Epithelial cell of esophagus (primary cell): ENCODE measurements at regions not wholly inside any gene's neighbourhood (a gene's known extent, or its start where the extent isn't known, plus 50 kb on each side); places are given as distances from the start of the nearest gene placed in this dataset.

Source experiments
- DNase-seq: peaks from one replicate; pipeline ENCODE4 v3.0.0; 2010; ENCODE audit warnings: low read depth
- H3K4me3 ChIP-seq: 2 replicates; pipeline ENCODE4 v1.5.1; 2011; ENCODE audit warnings: mild to moderate bottlenecking, low read length, control low read depth
- CTCF ChIP-seq: IDR thresholded peaks from 2 replicates; pipeline ENCODE4 v1.5.1; 2011; ENCODE audit warnings: low read depth, mild to moderate bottlenecking, low read length, control low read depth, inconsistent platforms; ENCODE audit not compliant: insufficient read depth; ENCODE audit errors: missing control alignments

GRCh38 chr2:15869396-15869795 is 71.0 kb upstream of the MYCN start:
- TF ChIP-seq CTCF: no peak
- no peak overlapping the region for H3K4me3 ChIP-seq
- no peak for DNase-seq

- TF ChIP-seq CTCF: no peak
- H3K4me3 ChIP-seq: no peak overlapping the region
- no peak for DNase-seq
These were observed 70.5 kb upstream of the MYCN start for GRCh38 chr2:15869871-15870270.

- no peak for TF ChIP-seq CTCF
- DNase-seq: no peak
- no peak overlapping the region for H3K4me3 ChIP-seq
These were observed 69.8 kb upstream of the MYCN start for GRCh38 chr2:15870565-15870964.

- no peak for DNase-seq
- no peak overlapping the region for H3K4me3 ChIP-seq
- no peak for TF ChIP-seq CTCF
These were observed 69.0 kb upstream of the MYCN start for GRCh38 chr2:15871239-15871783.

GRCh38 chr2:15872854-15873253 is 67.5 kb upstream of the MYCN start:
- no peak for TF ChIP-seq CTCF
- DNase-seq: no peak
- H3K4me3 ChIP-seq: no peak overlapping the region

GRCh38 chr2:15874321-15874720 is 66.0 kb upstream of the MYCN start:
- DNase-seq: peak; percentile 50
- no peak for TF ChIP-seq CTCF
- no peak overlapping the region for H3K4me3 ChIP-seq
